ENCODE measurements at regions not wholly inside any gene's neighbourhood (a gene's known extent, or its start where the extent isn't known, plus 50 kb on each side); places are given as distances from the start of the nearest gene placed in this dataset.

DNA sequence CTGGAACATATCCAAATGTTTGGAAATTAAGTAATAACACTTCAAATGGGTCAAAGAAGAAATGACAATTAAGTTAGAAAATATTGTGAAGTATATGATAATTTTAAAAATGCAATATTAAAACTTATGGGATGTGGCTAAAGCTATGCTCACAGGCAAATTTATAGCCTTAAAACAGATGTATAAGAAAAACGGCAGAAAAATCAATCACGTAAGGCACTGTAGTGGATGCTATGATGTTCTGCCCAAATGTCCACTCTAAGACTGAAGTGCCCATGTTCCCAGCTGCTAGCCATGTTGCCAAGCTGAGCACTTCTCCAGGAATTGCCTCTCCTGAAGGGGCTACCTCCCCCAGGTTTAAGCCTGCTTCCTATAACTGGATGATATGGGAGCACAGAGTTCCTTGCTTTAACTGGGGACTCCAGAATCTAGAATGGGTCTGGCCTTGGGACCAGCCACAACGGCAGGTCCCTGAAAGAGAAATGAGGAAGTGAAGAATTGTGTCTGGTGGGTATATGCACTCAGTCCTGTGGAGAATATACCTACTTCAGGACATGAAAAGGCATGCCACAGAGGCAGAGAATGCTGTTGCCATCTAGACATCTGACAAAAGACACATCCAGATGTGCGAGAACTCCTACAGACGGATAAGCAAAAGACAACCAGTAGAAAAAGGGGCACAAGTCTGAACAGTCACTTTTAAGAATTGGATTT, 78.2 kb upstream of the RXRA start:
- Histone ChIP-seq H3K4me2 (ENCODE audit: low read depth, low read length) (no peak overlapping the region), H2BK120ac (ENCODE audit: low read depth, low read length) (no peak overlapping the region), H3K9ac (ENCODE audit: low read depth, low read length) (no peak overlapping the region), H3K18ac (ENCODE audit: low read depth, low read length) (no peak overlapping the region), H4K91ac (ENCODE audit: insufficient read depth, low read depth, low read length) (no peak overlapping the region), H3K27ac (ENCODE audit: insufficient read depth, low read length) (no peak overlapping the region), H2AFZ (replicated peaks; ENCODE audit: low read length, poor library complexity) (no peak overlapping the region), H3K4me3 (ENCODE audit: insufficient read depth, low read depth, low read length) (no peak overlapping the region), H3K9me3 (ENCODE audit: control insufficient read depth, insufficient read depth, low read length) (peaks cover 20% of the 10 kb centered on the region), H3K9me1 (ENCODE audit: insufficient read depth, low read length) (no peaks in the 10 kb centered on the region), H2BK5ac (ENCODE audit: low read depth, low read length, poor library complexity, severe bottlenecking) (no peak overlapping the region), H2BK20ac (ENCODE audit: low read depth, low read length) (no peak overlapping the region), H2AK5ac (ENCODE audit: low read depth, low read length) (no peak overlapping the region), H4K8ac (ENCODE audit: low read depth in 2 of 2, low read length in 2 of 2) (no peak overlapping the region), H3K4ac (ENCODE audit: low read depth, low read length) (no peak overlapping the region), H2BK15ac (ENCODE audit: low read depth, low read length) (no peak overlapping the region), H3K14ac (replicated peaks; ENCODE audit: low read depth, low read length) (no peak overlapping the region), H2AK9ac (replicated peaks; ENCODE audit: low read depth, low read length, poor library complexity) (no peak overlapping the region), H4K20me1 (ENCODE audit: insufficient read depth, low read length) (no peaks in the 10 kb centered on the region), H3K27me3 (ENCODE audit: control insufficient read depth, insufficient read depth, low read length) (peaks cover 13% of the 10 kb centered on the region), H3K23ac (ENCODE audit: low read depth, low read length) (no peak overlapping the region), H3K36me3 (ENCODE audit: control insufficient read depth, insufficient read depth, low read length) (no peaks in the 10 kb centered on the region), H3K4me1 (ENCODE audit: control insufficient read depth, insufficient read depth, low read length) (no peaks in the 10 kb centered on the region), H3K79me1 (ENCODE audit: low read depth in 1 of 2, low read length in 2 of 2) (no peaks in the 10 kb centered on the region), H3K56ac (ENCODE audit: extremely low read depth, insufficient read depth, low read length) (no peak overlapping the region), H4K5ac (ENCODE audit: low read depth, low read length) (no peak overlapping the region)
- WGBS, 2 experiments (ENCODE audit: extremely low coverage in 2 of 2, insufficient read length in 1 of 2): 80% methylated on average over 1 of the region's 5 CpGs; no CpG with 5 or more reads in 1 of the 2 experiments
- POLR2A ChIA-PET (ENCODE audit: unreplicated experiment): no interaction called here
- TF ChIP-seq, protein P1, sequence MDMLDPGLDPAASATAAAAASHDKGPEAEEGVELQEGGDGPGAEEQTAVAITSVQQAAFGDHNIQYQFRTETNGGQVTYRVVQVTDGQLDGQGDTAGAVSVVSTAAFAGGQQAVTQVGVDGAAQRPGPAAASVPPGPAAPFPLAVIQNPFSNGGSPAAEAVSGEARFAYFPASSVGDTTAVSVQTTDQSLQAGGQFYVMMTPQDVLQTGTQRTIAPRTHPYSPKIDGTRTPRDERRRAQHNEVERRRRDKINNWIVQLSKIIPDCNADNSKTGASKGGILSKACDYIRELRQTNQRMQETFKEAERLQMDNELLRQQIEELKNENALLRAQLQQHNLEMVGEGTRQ (IDR thresholded peaks at IDR 0.05; ENCODE audit: low read depth, low read length): no peak
- no peak for TF ChIP-seq CHD1 (IDR thresholded peaks at IDR 0.05; ENCODE audit: low read depth, low read length)
- TF ChIP-seq CEBPB (IDR thresholded peaks at IDR 0.05; ENCODE audit: low read depth, low read length): no peak
- no peak for TF ChIP-seq RFX5 (IDR thresholded peaks at IDR 0.05; ENCODE audit: low read depth, low read length)
- TF ChIP-seq FOS (IDR thresholded peaks at IDR 0.05; ENCODE audit: low read depth, low read length): no peak
- no peak for TF ChIP-seq MAZ (IDR thresholded peaks at IDR 0.05; ENCODE audit: borderline replicate concordance, low read depth, low read length)
- no peak for TF ChIP-seq RCOR1 (IDR thresholded peaks at IDR 0.05; ENCODE audit: insufficient replicate concordance, low read length)
- CTCF ChIA-PET: interaction anchor here (1.1 kb wide), 1 partner anchor 9 kb away, joined by 3 read pairs; no protein-coding TSS in a partner anchor
- no peak for DNase-seq
- intact Hi-C loops (cut with micrococcal nuclease): no loop called here
- no peak for ATAC-seq (ENCODE audit: low read depth)
- in situ Hi-C loops (cut with MboI; ENCODE audit: low sequenced_read_pairs): no loop called here
- no TSS peak for BruUV-seq (replicated peaks)
- dilution Hi-C loops (cut with HindIII; ENCODE audit: low sequenced_read_pairs, unreplicated experiment): no loop called here
